ENCODE measurements at regions not wholly inside any gene's neighbourhood (a gene's known extent, or its start where the extent isn't known, plus 50 kb on each side); places are given as distances from the start of the nearest gene placed in this dataset.

GRCh38 chr11:116643521-116643920 lies 129.3 kb downstream of the BUD13 start:
- no peak for DNase-seq (ENCODE audit: low read depth in 2 of 2, low spot score in 1 of 2)

DNA sequence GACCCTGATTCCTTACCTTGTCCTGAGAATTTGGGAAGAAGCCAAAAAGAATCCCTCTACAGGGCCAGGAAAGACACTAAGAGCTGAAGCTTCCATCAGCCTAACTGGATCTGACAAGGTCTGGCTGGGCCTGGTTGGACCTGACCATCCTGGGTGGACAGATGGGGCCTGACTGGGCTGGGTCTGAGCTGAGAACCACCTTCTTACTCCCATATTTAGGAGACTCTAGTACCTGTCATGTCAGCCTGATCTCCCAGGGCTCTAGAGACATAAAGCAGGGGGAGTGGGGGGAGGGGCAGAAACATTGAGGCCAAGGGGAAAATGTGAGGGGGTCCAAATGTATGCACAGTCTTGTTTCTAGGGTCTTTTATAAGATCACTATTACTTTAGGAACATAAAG lies 129.9 kb downstream of the BUD13 start:
- DNase-seq (ENCODE audit: low read depth in 2 of 2, low spot score in 1 of 2) = no peak

- no peak for DNase-seq (ENCODE audit: low read depth in 2 of 2, low spot score in 1 of 2)
Observed at GRCh38 chr11:116642481-116642880, 130.3 kb downstream of the BUD13 start.

- DNase-seq (ENCODE audit: low read depth in 2 of 2, low spot score in 1 of 2) = no peak
Observed at GRCh38 chr11:116641561-116642045, 131.2 kb downstream of the BUD13 start.

GRCh38 chr11:116640641-116641402 lies 132.0 kb downstream of the BUD13 start:
- DNase-seq (ENCODE audit: low read depth in 2 of 2, low spot score in 1 of 2) = no peak

- no peak for DNase-seq (ENCODE audit: low read depth in 2 of 2, low spot score in 1 of 2)
Observed at GRCh38 chr11:116638463-116638862, 134.3 kb downstream of the BUD13 start.

- DNase-seq (ENCODE audit: low read depth in 2 of 2, low spot score in 1 of 2) = no peak
Observed at GRCh38 chr11:116637766-116638165, 135.0 kb downstream of the BUD13 start.

- no peak for DNase-seq (ENCODE audit: low read depth in 2 of 2, low spot score in 1 of 2)
Observed at GRCh38 chr11:116636341-116636929, 136.4 kb downstream of the BUD13 start.

- no peak for DNase-seq (ENCODE audit: low read depth in 2 of 2, low spot score in 1 of 2)
Observed at GRCh38 chr11:116631201-116631600, 141.6 kb downstream of the BUD13 start.

DNA sequence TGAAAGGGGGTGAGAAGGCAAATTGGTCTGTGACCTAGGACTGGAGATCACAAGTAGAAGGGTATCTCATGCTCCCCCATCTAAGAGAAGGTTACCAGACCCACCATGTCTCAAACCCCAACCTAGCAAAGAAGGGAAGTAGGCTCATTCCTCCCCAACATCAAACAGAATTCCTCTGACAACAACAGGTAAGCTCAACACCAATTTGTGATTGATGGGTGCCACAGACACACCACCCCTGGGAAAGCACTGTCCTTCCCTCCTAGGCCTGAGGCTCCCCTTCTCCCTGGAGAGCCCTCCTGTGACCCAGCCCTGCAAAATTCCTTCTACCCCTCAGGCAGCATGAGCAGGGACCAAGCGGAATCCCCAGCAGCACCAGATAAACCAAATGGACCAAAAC lies 154.3 kb downstream of the BUD13 start:
- no peak for DNase-seq (ENCODE audit: low read depth in 2 of 2, low spot score in 1 of 2)

GRCh38 chr11:116615211-116615865 lies 157.4 kb downstream of the BUD13 start:
- no peak for DNase-seq (ENCODE audit: low read depth in 2 of 2, low spot score in 1 of 2)

- DNase-seq (ENCODE audit: low read depth in 2 of 2, low spot score in 1 of 2) = no peak
Observed at GRCh38 chr11:116614306-116615210, 158.2 kb downstream of the BUD13 start.

DNA sequence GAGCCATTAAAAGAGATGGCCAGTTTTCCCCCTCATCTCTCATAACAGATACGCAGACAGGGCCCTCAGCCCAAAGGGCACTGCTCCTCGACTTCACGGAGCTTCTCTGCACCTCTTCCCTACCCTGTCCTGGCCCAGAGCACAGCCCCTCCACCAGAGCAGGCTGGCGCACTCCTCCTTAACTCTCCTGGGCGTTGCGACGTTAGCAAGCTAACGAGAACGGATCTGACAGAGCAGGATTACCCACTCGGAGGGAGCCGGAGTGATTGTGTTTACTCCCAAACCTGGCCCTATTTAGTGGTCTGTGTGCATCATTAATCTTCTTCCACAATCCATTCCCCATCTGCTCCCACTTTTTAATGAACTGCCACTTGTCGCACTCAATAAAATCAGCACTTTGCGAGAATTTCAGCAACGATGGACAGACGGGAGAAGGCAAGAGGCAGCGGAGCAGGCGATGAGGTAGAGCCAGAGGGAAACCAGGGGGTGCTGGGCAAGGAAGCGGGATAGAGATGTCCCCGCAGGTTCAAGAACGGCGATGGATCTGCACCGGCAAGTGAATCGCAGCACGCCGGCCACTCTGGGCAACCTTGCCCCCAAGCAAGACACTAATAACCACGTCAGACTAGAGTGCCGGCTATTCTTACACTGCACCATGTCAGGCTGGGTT lies 159.4 kb downstream of the BUD13 start:
- DNase-seq (ENCODE audit: low read depth in 2 of 2, low spot score in 1 of 2) = no peak

DNA sequence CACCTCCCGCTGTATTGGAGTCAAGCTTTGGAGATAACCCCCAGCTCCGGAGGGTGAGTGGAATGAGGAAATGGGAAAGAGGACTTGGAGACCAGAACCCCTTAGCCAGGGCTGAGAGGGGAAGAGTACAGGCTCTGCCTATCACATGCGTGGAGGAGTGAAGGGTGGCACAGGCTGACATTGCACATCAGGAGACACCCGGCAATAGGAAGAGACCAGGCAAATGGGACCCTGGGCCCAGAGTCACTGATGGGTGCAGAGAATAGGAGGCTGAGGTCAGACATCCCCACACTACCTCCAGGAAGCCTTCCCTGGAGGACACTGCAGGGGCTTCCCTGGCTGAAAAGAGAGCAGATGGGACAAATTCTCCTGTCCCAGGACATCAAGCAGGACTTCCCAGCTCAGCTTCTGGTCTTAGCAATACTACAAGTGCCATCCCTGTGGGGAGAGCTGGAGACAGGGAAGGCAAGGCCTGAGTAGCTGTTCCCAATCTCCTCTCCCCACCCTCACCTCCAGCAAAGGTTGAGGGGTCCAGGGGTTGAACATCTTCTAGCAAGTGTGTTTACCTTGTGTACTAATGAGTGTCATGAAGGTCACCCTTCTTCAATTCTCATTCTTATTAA lies 160.7 kb downstream of the BUD13 start:
- no peak for DNase-seq (ENCODE audit: low read depth in 2 of 2, low spot score in 1 of 2)

DNA sequence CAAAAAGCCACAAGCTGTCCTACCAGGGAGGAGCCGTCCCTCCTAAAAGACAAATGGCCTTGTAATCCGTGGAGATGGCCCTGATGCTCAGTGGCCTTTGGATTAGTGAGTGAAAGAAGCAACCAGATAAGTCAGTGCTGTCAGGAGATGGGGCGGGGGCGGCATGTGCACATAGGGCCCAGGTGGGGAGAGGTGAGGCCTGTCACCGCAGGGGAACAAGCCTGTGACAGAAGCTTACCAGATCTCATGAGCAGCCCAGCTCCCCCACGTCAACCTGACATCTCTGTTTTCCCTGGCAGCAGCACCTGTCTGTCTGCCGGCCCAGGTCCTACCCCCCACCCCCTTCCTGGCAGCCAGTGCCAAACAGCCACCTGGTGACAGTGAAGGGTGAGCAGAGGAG lies 162.6 kb downstream of the BUD13 start:
- DNase-seq (ENCODE audit: low read depth in 2 of 2, low spot score in 1 of 2) = no peak

DNA sequence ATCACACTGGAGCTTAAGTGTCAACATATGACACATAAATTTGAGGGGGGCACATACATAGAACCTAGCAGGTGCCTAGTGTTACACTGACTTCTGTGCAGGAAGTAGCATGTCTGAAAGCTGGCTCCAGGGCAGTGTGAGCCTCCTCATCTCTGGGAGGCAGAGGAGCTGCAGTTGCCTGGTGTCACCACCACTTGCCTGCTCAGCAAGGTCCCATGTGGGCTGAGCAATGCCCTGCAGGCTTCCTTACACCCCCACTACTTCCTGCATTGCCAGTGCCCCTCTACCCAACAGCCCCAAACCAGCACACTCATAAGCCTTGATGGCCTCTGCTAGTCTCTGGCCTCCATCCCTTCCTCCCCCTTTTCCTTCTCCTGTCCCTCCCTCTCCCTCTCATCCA lies 165.8 kb downstream of the BUD13 start:
- no peak for DNase-seq (ENCODE audit: low read depth in 2 of 2, low spot score in 1 of 2)

DNA sequence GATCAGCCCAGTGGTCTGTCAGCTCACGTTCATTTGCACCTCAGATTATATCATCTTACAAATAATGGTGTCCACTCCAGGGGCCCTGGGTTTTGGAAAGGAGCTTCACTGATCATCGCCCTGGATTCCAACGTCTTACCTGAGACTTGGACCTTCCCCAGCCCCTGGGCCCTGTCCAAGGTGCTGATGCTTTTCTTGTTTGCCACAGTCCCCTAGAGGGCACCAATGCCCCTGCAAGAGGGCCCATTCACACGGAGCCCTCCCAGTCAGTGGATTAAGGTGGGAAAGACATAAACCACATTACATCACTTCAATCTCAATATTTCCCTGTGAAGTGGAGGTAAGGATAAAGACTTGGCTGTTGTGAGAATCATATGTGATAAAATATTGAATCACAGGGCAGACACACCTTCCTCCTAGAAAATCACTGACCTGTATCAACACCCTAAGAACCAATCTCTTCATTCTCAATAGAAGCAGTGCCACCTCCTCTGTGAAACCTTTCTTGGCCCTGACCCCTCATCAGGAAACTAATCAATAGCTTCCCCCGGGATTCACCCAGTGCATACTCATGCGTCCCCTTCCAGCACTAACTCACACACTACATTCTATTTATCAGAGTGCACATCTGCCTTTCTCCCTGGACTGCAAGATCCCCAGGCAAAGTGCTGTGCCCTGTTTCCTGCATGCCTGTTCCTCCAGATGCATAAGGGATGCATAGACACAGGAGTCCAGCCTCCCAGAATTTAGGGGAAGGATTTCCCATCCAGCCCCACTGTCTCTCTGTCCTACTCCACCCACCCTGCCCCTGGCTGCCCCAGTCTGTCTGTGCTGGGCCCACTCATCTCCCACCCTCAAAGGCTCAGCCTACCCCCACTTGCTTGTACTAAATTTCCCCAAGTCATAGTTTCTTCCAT lies 167.0 kb downstream of the BUD13 start:
- DNase-seq (ENCODE audit: low read depth in 2 of 2, low spot score in 1 of 2) = no peak

DNA sequence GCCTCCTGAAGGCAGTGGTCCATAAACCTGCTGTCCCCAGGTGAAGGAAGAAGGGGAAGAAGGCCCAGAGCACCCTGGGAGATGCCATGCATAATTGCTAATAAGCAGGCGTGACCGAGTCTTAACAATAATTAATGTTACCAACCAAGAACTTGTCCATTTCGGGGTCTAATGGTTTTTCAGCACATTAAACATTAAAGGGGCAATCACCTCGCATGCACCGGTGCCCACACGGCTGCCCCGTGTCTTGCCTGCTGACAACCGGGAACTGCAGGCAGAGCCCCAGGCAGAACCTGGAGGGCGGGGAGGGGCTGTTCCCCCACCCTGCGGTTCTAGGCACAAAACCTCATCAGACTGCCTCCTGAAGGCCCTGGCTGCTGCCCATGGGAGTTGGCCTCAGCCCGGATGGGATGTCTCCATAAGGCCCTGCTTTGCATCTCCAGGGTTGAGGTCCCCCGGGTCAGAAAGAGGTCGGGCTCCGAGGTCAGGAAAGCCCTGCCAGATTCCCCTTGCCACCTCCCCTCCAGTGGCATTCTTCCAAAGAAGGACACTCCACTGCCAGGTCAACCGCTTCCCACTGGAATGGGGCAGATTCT lies 169.0 kb downstream of the BUD13 start:
- DNase-seq (ENCODE audit: low read depth in 2 of 2, low spot score in 1 of 2) = no peak

- DNase-seq (ENCODE audit: low read depth in 2 of 2, low spot score in 1 of 2) = no peak
Observed at GRCh38 chr11:116602637-116602942, 170.2 kb downstream of the BUD13 start.
